ENCODE measurements at regions not wholly inside any gene's neighbourhood (a gene's known extent, or its start where the extent isn't known, plus 50 kb on each side); places are given as distances from the start of the nearest gene placed in this dataset.

DNA sequence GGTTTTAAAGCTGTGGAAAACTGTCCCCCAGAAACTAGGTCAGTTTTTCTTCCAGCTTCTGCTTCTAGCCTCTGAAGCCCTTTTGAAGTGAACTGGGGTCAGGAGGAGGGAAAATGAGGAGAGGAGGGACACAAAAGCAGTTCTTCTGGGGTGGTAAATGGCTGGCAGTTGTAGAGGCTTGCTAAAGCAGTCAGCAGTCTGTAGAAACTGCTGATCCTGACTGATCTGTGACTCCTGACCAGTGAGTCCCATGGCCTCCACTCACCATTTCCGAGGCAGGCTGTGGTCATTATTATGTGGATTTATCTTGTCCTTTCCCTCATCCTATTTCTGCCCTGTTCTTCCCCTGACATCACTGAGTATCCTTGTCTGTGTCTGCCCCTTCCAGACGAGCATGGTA is 276.4 kb upstream of the ROPN1 start:
- TF ChIP-seq, protein P1, sequence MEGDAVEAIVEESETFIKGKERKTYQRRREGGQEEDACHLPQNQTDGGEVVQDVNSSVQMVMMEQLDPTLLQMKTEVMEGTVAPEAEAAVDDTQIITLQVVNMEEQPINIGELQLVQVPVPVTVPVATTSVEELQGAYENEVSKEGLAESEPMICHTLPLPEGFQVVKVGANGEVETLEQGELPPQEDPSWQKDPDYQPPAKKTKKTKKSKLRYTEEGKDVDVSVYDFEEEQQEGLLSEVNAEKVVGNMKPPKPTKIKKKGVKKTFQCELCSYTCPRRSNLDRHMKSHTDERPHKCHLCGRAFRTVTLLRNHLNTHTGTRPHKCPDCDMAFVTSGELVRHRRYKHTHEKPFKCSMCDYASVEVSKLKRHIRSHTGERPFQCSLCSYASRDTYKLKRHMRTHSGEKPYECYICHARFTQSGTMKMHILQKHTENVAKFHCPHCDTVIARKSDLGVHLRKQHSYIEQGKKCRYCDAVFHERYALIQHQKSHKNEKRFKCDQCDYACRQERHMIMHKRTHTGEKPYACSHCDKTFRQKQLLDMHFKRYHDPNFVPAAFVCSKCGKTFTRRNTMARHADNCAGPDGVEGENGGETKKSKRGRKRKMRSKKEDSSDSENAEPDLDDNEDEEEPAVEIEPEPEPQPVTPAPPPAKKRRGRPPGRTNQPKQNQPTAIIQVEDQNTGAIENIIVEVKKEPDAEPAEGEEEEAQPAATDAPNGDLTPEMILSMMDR (conservative IDR thresholded peaks at IDR 0.05): no peak

DNA sequence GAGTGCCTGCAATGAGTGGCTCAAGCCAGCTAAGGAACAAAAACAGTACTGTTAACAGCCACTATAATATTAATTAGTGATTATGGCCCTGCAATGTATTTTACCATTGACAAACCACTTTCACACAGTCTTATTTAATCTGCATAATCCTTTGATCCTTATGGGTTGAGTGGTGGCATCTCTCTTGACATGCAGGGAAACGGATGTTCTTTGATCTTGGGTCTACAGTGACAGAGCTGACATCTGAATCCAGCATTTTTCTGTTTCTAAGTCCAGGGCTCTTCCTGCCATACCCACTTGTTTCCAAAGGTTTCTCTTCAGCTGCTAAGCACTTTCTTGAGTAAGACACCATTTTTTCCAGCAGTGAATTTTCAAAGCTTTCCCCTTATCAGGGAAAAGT is 277.7 kb upstream of the ROPN1 start:
- TF ChIP-seq, protein P1 (conservative IDR thresholded peaks at IDR 0.05): no peak
- H3K27ac ChIP-seq: no peak overlapping the region

More for the DNA sequence above, 276.4 kb upstream of the ROPN1 start:
- no peak overlapping the region for H3K27ac ChIP-seq

DNA sequence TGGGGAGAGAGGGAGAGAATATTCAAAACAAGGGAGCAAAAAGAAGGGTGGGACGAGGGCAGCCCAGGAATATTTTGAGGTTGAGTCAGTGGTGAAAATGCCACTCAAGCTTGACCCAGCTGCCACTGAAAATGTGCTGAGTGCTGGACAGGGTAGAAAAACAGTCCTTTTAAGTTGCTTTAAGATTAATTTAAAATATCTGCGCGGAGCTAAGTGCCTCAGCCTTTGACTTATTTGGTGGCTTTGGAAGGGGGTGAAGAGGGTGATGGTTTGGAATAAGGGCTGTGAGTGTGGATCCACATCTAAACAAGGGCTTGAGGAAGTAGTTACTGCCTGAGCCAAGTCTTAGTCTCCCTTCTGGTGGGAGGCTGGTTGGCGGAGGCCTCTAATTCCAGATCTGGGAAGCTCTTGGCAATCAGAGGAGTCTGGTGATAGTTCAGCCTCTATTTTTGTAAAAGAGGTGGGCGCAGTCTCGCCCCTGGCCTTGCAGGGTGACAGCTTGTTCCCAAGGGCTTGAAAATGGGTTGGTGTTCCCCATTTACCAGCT is 280.8 kb upstream of the ROPN1 start:
- TF ChIP-seq, protein P1 (conservative IDR thresholded peaks at IDR 0.05): no peak
- no peak overlapping the region for H3K27ac ChIP-seq

DNA sequence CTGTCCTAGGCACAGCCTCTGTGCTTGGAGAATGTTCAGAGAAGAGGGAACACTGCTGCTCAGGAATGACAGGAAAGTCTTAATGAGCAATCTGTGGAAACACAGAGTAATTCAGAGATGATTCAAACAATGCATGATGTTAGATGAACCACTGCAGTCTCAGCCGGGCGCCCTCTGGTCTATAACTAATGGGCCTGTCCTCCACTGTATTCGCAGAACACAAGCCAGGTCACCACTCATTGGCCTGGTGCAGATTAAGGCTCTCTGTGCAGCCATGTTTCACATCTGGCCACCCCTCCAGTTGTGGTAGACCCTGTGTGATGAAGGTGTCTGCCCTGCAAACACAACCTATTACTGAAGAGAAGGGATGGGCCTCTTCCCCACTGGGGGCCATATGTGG is 281.7 kb upstream of the ROPN1 start:
- H3K27ac ChIP-seq: no peak overlapping the region
- TF ChIP-seq, protein P1 (conservative IDR thresholded peaks at IDR 0.05): no peak

DNA sequence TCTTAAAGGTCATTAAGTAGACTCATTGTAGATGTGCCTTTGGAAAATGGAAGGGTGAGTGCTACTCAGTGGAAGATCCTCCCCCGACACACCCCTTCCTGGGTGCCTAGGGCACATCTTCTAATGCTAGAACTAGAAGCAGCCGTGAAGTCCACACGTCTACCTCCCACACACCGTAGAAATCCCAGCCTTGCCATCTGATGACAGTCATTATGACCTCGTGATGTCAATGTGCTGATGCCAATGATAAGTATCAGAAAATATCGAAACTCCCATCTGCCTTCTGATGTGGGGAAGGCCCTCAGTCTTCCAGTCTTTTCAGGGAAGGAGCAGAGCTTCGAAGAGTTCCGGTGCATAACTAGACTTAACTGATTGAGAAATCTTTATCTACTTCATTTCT is 282.1 kb upstream of the ROPN1 start:
- TF ChIP-seq, protein P1 (conservative IDR thresholded peaks at IDR 0.05): no peak

DNA sequence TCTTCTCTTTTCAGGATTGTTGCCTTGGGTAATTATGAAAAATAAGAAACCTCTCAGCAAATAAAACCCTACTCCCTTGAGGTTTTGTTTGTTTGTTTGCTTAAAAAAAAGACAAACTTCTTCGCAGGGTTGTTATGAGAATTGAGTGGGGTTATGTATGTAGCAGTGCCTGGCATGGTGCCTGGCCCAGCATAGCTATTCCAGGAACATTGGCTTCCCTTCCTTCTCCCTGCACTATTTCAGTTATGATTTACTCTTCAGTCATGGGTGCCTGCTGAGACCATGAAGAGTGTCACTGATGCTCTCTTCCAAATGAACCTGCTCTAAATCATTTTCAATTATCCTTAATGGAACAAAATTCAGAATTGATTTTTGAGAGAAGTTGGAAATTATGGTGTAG is 283.5 kb upstream of the ROPN1 start:
- peak overlapping the region; percentile 20; the same call in 1 of the 2 replicates for H3K27ac ChIP-seq
- TF ChIP-seq, protein P1 (conservative IDR thresholded peaks at IDR 0.05): no peak

More for the DNA sequence above, 282.1 kb upstream of the ROPN1 start:
- no peak overlapping the region for H3K27ac ChIP-seq

DNA sequence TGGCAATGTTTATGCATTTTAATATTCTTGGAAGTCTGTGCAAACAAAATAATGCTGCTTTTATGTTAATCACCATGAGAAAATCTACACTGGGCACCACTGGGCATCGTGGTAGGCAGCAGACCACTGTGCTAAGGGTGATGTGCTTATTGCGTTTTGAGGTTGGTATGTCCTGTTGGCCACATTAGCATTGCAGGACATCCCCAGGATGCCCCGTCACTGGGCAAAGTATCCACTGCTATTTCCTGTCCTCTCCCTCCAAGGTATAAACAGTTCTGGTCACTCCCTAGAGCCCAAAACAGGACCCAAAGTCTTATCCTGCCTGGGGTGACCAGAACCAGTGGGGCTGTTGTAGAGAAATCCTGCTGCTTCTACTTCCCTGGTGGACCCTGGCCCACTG is 284.2 kb upstream of the ROPN1 start:
- no peak overlapping the region for H3K27ac ChIP-seq
- TF ChIP-seq, protein P1 (conservative IDR thresholded peaks at IDR 0.05): no peak
